ENCODE measurements at regions not wholly inside any gene's neighbourhood (a gene's known extent, or its start where the extent isn't known, plus 50 kb on each side); places are given as distances from the start of the nearest gene placed in this dataset.

DNA sequence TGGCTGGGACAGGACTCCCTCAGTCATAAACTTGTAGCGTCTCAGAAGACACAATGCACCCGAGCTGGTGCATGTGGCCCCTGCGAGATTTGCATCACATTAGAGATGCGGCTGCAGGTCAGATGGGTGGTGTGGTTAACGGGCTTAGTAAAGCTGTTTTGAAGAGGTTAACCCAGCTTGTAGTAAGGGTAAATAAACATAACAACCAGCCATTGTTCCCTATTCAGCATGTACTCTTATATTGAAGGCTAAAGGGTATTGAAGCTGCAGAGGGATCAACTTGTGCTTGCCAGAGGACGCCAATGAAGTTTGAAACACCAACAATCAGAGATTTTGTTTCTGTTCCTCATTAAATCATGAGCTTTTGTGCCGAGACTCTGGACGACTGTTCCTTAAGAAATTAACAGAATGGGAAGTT is 79.4 kb downstream of the ZIC5 start:
- TF ChIP-seq, protein P1, sequence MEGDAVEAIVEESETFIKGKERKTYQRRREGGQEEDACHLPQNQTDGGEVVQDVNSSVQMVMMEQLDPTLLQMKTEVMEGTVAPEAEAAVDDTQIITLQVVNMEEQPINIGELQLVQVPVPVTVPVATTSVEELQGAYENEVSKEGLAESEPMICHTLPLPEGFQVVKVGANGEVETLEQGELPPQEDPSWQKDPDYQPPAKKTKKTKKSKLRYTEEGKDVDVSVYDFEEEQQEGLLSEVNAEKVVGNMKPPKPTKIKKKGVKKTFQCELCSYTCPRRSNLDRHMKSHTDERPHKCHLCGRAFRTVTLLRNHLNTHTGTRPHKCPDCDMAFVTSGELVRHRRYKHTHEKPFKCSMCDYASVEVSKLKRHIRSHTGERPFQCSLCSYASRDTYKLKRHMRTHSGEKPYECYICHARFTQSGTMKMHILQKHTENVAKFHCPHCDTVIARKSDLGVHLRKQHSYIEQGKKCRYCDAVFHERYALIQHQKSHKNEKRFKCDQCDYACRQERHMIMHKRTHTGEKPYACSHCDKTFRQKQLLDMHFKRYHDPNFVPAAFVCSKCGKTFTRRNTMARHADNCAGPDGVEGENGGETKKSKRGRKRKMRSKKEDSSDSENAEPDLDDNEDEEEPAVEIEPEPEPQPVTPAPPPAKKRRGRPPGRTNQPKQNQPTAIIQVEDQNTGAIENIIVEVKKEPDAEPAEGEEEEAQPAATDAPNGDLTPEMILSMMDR (IDR thresholded peaks at IDR 0.05; ENCODE audit: borderline replicate concordance, extremely low read depth, low read length, poor library complexity, severe bottlenecking): no peak
- TF ChIP-seq EZH2 (IDR thresholded peaks at IDR 0.05; ENCODE audit: borderline replicate concordance, low read depth, low read length, severe bottlenecking): no peak
